Tibial artery (tissue), 4 donors: ENCODE measurements at regions not wholly inside any gene's neighbourhood (a gene's known extent, or its start where the extent isn't known, plus 50 kb on each side); places are given as distances from the start of the nearest gene placed in this dataset.

Experiments used
- DNase-seq, 2 donors: peaks; one replicate each; pipeline ENCODE4 v3.0.0-alpha.2; 2019
- H3K27ac ChIP-seq, 2 donors: fragments of 200-600 bp; sonication (generic) in 1 of 2; 1 replicate in 1 of 2; 2 replicates in 1 of 2; pipeline ENCODE4 v1.5.1; 2018 to 2019; ENCODE audit warnings: mild to moderate bottlenecking in 1 of 2
- H3K27me3 ChIP-seq, 2 donors: fragments of 200-600 bp; sonication (generic) in 1 of 2; one replicate each; pipeline versions ENCODE4 v1.5.1 to v1.6.0; 2016 to 2019
- H3K36me3 ChIP-seq, 3 donors: fragments of 200-600 bp; sonication (generic) in 2 of 3; one replicate each; pipeline ENCODE4 v1.5.1; 2016 to 2019; ENCODE audit warnings: mild to moderate bottlenecking in 2 of 3
- H3K4me1 ChIP-seq, 4 donors: fragments of 200-600 bp; sonication (generic) in 2 of 4; 1 replicate in 3 of 4; 2 replicates in 1 of 4; pipeline ENCODE4 v1.5.1; 2016 to 2019
- H3K4me3 ChIP-seq, 2 donors: fragments of 200-600 bp; sonication (generic) in 1 of 2; 1 replicate in 1 of 2; 2 replicates in 1 of 2; pipeline ENCODE4 v1.5.1; 2018 to 2019; ENCODE audit warnings: mild to moderate bottlenecking in 2 of 2
- H3K9me3 ChIP-seq, 3 donors: fragments of 200-600 bp; sonication (generic) in 1 of 3; one replicate each; pipeline ENCODE4 v1.5.1; 2016 to 2019
- intact Hi-C: fragments of 100-400 bp; cut with DNase I; formaldehyde crosslinking; loops from one replicate; pipeline ENCODE4 v1.15.0; 2023; ENCODE audit warnings: low total_unique reads
- TF ChIP-seq, protein P1 (sequence below), 2 experiments: fragments of 200-600 bp in 1 of 2; fragments of 450-650 bp in 1 of 2; IDR thresholded peaks; one replicate each; pipeline ENCODE4 v1.5.1; 2017 to 2019; ENCODE audit warnings: antibody characterized with exemption in 2 of 2, mild to moderate bottlenecking in 1 of 2, moderate library complexity in 1 of 2

DNA sequence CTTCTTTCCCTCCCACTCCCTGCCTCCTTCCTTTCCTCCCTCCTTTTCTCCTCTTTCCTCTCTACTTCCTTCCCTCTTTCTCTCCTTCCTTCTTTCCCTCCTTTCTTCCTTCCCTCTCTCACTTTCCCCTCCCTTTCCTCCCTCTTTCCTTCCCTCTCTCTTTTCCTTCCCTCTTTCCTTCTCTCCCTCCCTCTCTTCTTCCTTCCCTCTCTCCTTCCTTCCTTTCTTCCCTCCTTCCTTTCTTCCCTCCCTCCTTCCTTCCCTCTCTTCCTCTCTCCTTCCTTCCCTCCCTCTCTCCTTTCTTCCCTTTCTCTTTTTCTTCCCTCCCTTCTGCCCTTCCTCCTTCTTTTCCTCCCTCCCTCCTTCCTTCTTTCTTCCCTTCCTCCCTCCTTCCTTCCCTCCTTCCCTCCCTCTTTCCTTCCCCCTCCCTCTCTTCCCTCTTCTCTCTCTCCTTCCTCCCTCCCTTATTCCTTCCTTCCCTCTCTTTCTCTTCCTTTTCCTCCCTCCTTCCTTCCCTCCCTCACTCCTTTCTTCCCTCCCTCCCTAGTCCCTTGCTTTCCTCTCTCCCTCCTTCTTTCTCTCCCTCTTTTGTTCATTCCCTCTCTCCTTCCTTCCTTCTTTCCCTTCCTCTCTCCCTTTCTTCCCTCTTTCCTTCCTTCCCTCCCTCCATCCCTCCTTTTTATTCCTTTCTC is 443.9 kb downstream of the ZNF536 start:
- H3K27me3 ChIP-seq = no peaks in the 10 kb centered on the region
- no peaks in the 10 kb centered on the region for H3K9me3 ChIP-seq
- H3K36me3 ChIP-seq = no peaks in the 10 kb centered on the region
- H3K27ac ChIP-seq = no peak overlapping the region
- TF ChIP-seq, protein P1, sequence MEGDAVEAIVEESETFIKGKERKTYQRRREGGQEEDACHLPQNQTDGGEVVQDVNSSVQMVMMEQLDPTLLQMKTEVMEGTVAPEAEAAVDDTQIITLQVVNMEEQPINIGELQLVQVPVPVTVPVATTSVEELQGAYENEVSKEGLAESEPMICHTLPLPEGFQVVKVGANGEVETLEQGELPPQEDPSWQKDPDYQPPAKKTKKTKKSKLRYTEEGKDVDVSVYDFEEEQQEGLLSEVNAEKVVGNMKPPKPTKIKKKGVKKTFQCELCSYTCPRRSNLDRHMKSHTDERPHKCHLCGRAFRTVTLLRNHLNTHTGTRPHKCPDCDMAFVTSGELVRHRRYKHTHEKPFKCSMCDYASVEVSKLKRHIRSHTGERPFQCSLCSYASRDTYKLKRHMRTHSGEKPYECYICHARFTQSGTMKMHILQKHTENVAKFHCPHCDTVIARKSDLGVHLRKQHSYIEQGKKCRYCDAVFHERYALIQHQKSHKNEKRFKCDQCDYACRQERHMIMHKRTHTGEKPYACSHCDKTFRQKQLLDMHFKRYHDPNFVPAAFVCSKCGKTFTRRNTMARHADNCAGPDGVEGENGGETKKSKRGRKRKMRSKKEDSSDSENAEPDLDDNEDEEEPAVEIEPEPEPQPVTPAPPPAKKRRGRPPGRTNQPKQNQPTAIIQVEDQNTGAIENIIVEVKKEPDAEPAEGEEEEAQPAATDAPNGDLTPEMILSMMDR (IDR thresholded peaks at IDR 0.05) = no peak
- no peak overlapping the region for H3K4me3 ChIP-seq
- intact Hi-C loops = no loop called here
- H3K4me1 ChIP-seq = no peaks in the 10 kb centered on the region
- DNase-seq = no peak

DNA sequence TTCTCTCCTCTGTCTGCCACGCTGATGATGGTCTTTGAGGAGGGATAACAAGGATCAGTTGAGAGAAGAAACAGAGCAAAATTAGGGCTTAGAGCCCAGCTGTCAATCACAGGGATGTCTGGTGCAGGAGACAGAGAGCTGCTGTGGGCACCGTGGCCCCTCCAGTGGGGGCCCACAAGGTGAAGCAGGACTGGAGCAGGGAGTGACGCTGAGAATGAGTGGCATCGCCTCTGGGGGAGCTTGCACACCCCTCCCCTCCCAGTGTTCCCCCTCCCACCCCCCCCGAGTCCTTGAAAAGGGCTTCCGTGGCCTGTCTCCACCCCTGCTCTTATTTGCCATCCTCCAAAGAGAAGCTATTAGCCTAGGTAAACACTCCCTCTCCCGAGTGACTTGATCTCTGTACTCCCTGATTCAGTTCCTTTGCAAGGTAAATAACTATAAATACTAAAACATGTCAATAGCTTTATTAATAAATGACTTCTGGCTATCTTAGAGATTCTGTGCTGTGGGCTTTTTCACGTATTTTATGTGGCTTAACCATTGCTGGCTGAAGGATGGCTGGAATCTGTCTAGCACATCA is 440.0 kb downstream of the ZNF536 start:
- TF ChIP-seq, protein P1 (IDR thresholded peaks at IDR 0.05) = no peak
- no peaks in the 10 kb centered on the region for H3K36me3 ChIP-seq
- no peak overlapping the region for H3K4me3 ChIP-seq
- H3K27me3 ChIP-seq = no peaks in the 10 kb centered on the region
- H3K9me3 ChIP-seq = peaks cover 0 to 11% (median 9%) of the 10 kb centered on the region in 3 donors
- no peak overlapping the region for H3K27ac ChIP-seq
- H3K4me1 ChIP-seq = no peaks in the 10 kb centered on the region
- intact Hi-C loops = no loop called here
- DNase-seq = no peak

- TF ChIP-seq, protein P1 (IDR thresholded peaks at IDR 0.05) = no peak
- no peaks in the 10 kb centered on the region for H3K27me3 ChIP-seq
Observed at GRCh38 chr19:30811397-30812098, 439.4 kb downstream of the ZNF536 start.

DNA sequence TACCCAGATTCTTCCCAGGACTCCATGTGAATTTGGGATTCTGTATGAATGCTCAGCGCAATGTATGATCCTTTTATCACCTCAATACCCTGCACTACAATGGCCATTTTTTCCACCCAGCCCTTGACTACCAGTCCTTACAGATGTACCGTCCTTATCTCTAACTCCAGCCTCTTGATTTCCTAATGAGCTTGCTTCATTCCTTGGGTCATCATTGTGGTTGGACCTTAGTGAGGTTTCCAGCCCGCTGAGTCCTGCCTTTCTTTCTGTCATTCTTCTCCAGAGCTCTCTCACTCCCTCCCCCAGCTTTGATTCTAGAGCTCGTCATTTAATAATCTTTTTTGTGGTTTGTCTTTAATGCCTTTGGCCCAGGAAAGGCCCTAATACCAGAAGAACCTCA is 438.5 kb downstream of the ZNF536 start:
- Histone ChIP-seq H3K9me3 (peaks cover 0 to 12% (median 11%) of the 10 kb centered on the region in 3 donors), H3K4me3 (no peak overlapping the region), H3K4me1 (no peaks in the 10 kb centered on the region), H3K27ac (no peak overlapping the region), H3K27me3 (no peaks in the 10 kb centered on the region), H3K36me3 (no peaks in the 10 kb centered on the region)
- TF ChIP-seq, protein P1 (IDR thresholded peaks at IDR 0.05) = no peak
- intact Hi-C loops = no loop called here
- no peak for DNase-seq

More at GRCh38 chr19:30811397-30812098, 439.4 kb downstream of the ZNF536 start:
- DNase-seq = no peak
- Histone ChIP-seq H3K4me3 (no peak overlapping the region), H3K36me3 (no peaks in the 10 kb centered on the region), H3K27ac (no peak overlapping the region), H3K4me1 (no peaks in the 10 kb centered on the region), H3K9me3 (peaks cover 0 to 12% (median 11%) of the 10 kb centered on the region in 3 donors)
- intact Hi-C loops = no loop called here

DNA sequence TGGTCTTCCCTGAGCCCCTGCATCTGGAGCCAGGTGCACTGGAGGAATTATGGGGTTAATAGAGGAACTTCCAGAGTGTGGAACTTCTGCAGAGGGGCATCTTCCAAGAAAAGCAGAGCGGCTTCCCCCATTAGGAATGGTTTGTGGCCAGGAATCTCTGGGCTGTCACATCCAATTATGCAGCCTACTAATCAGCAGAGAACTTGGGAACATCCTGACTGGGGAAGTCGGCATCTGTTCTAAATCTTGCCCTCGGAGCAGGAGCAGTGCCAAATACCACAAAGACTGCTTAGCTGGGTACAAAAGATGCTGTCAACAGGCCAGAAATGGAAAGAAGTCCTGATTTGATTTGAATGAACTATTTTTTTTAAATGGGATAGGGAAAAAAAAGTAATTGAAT is 435.1 kb downstream of the ZNF536 start:
- no peaks in the 10 kb centered on the region for H3K36me3 ChIP-seq
- no peak overlapping the region for H3K4me3 ChIP-seq
- TF ChIP-seq, protein P1 (IDR thresholded peaks at IDR 0.05) = no peak
- intact Hi-C loops = no loop called here
- peaks cover 0 to 12% (median 11%) of the 10 kb centered on the region in 3 donors for H3K9me3 ChIP-seq
- no peak for DNase-seq
- no peaks in the 10 kb centered on the region for H3K27me3 ChIP-seq
- H3K27ac ChIP-seq = no peak overlapping the region
- H3K4me1 ChIP-seq = no peaks in the 10 kb centered on the region
